IPS-20b (cell line): ENCODE measurements at regions not wholly inside any gene's neighbourhood (a gene's known extent, or its start where the extent isn't known, plus 50 kb on each side); places are given as distances from the start of the nearest gene placed in this dataset.

ENCODE experiments used
- H3K27ac ChIP-seq: one replicate; pipeline ENCODE4 v1.5.1; 2013; ENCODE audit warnings: low read length
- H3K27me3 ChIP-seq: 2 replicates; pipeline ENCODE4 v1.6.1; 2013; ENCODE audit warnings: mild to moderate bottlenecking, low read length, inconsistent platforms; ENCODE audit not compliant: insufficient read depth
- H3K36me3 ChIP-seq: 2 replicates; pipeline ENCODE4 v1.6.1; 2013; ENCODE audit warnings: low read depth, mild to moderate bottlenecking, inconsistent platforms, low read length, moderate library complexity; ENCODE audit not compliant: insufficient read depth
- H3K4me1 ChIP-seq: 2 replicates; pipeline ENCODE4 v1.6.1; 2013; ENCODE audit warnings: mild to moderate bottlenecking, control low read depth, inconsistent platforms, low read length, moderate library complexity; ENCODE audit not compliant: insufficient read depth
- H3K4me3 ChIP-seq: 2 replicates; pipeline ENCODE4 v1.5.1; 2013; ENCODE audit warnings: mild to moderate bottlenecking, low read length, inconsistent platforms
- H3K9ac ChIP-seq: 2 replicates; pipeline ENCODE4 v1.6.1; 2013; ENCODE audit warnings: low read depth, mild to moderate bottlenecking, inconsistent platforms, low read length, moderate library complexity
- H3K9me3 ChIP-seq: 2 replicates; pipeline ENCODE4 v1.6.1; 2013; ENCODE audit warnings: mild to moderate bottlenecking, low read depth, low read length, inconsistent platforms; ENCODE audit not compliant: insufficient read depth

- Histone ChIP-seq H3K9me3 (no peaks in the 10 kb centered on the region), H3K4me3 (no peak overlapping the region), H3K36me3 (no peaks in the 10 kb centered on the region), H3K4me1 (no peaks in the 10 kb centered on the region; the same call in 1 of the 2 replicates), H3K9ac (no peak overlapping the region), H3K27ac (no peak overlapping the region), H3K27me3 (no peaks in the 10 kb centered on the region)
These were observed 1048.0 kb downstream of the PLA2G4A start for GRCh38 chr1:187876775-187877174.

GRCh38 chr1:187877220-187877619 lies 1048.5 kb downstream of the PLA2G4A start:
- H3K36me3 ChIP-seq, result no peaks in the 10 kb centered on the region
- no peaks in the 10 kb centered on the region for H3K27me3 ChIP-seq
- H3K4me3 ChIP-seq, result no peak overlapping the region
- H3K9me3 ChIP-seq, result no peaks in the 10 kb centered on the region
- no peaks in the 10 kb centered on the region; the same call in 1 of the 2 replicates for H3K4me1 ChIP-seq
- H3K9ac ChIP-seq, result no peak overlapping the region
- H3K27ac ChIP-seq, result no peak overlapping the region

GRCh38 chr1:187878883-187879282 lies 1050.1 kb downstream of the PLA2G4A start:
- Histone ChIP-seq H3K4me1 (no peaks in the 10 kb centered on the region; the same call in 1 of the 2 replicates), H3K4me3 (no peak overlapping the region), H3K27ac (no peak overlapping the region), H3K9ac (no peak overlapping the region), H3K27me3 (no peaks in the 10 kb centered on the region), H3K9me3 (no peaks in the 10 kb centered on the region), H3K36me3 (no peaks in the 10 kb centered on the region)

- no peak overlapping the region for H3K27ac ChIP-seq
- no peaks in the 10 kb centered on the region for H3K9me3 ChIP-seq
- H3K36me3 ChIP-seq, result no peaks in the 10 kb centered on the region
- H3K27me3 ChIP-seq, result no peaks in the 10 kb centered on the region
- H3K9ac ChIP-seq, result no peak overlapping the region
- no peak overlapping the region for H3K4me3 ChIP-seq
- no peaks in the 10 kb centered on the region; the same call in 1 of the 2 replicates for H3K4me1 ChIP-seq
These were observed 1054.6 kb downstream of the PLA2G4A start for GRCh38 chr1:187883356-187883755.

DNA sequence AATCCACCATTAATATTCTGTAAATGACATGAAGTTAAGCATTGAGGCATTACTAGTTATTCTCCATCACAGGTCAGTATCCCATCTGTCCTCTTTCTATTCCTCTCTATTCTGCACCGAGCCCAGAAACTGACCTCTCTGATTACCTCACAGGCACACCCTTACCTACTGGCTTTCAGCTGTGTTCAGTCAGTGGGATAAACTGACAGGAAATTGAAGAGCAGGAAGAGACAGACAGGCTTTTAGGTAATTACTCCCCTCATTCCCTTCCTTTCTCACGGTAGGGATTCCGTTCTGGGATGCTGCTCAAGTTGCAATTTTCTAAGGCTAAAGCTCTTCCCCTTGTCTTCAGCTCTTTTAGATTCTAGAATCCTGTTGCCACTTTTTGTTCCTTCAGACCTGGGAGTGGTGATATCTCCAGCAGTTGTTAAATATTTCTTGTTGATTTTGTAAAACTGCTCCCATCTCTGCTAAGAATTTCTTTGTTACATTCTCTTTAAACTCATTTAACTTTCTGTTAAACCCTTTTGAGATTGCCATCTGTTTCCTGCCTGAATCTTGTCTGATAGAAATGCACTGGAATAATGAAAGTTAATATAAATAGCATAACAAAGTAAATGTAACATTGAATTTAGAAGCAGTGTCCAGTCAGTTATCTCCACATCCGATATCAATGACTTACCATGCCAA lies 1063.4 kb downstream of the PLA2G4A start:
- no peaks in the 10 kb centered on the region for H3K4me1 ChIP-seq
- no peaks in the 10 kb centered on the region for H3K9me3 ChIP-seq
- H3K4me3 ChIP-seq, result no peak overlapping the region
- no peak overlapping the region for H3K9ac ChIP-seq
- no peak overlapping the region for H3K27ac ChIP-seq
- no peaks in the 10 kb centered on the region for H3K27me3 ChIP-seq
- H3K36me3 ChIP-seq, result no peaks in the 10 kb centered on the region

DNA sequence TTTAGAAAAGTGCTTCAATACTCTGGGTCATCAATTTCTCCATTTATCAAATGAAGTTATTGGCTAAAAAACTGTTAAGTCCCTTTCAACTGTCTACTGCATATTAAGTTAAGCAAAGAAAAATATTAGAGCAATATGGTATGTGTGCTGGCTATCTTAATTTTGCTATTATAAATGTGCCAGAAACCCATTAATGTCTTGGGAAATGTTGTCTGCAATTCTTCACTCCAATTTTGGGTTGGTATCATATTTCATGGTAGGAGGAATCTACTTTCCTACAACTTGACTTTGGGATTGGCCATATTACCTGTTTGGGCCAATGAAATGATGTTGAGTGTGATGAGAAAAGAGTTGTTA lies 1063.9 kb downstream of the PLA2G4A start:
- H3K36me3 ChIP-seq, result no peaks in the 10 kb centered on the region
- H3K9me3 ChIP-seq, result no peaks in the 10 kb centered on the region
- no peaks in the 10 kb centered on the region for H3K4me1 ChIP-seq
- no peak overlapping the region for H3K4me3 ChIP-seq
- H3K9ac ChIP-seq, result no peak overlapping the region
- no peak overlapping the region for H3K27ac ChIP-seq
- no peaks in the 10 kb centered on the region for H3K27me3 ChIP-seq

DNA sequence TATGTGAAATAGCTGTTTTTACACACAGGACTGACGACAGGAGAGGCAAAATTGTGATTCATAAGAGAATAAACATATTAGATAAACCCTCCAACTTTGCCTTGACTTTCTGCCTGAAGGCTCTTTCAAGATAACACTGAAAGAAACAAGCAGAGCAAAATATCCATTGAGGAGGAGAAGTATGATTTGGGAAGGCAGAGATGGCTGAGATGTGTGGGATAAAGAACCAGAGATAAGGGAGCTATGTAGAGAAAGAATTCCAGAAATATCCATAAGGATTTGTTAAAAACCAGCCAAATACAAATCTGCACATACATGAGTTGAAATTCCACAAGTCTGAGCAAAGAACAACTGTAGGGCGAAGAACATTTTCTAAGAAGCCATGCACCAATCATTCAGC lies 1064.7 kb downstream of the PLA2G4A start:
- H3K9me3 ChIP-seq, result no peaks in the 10 kb centered on the region

DNA sequence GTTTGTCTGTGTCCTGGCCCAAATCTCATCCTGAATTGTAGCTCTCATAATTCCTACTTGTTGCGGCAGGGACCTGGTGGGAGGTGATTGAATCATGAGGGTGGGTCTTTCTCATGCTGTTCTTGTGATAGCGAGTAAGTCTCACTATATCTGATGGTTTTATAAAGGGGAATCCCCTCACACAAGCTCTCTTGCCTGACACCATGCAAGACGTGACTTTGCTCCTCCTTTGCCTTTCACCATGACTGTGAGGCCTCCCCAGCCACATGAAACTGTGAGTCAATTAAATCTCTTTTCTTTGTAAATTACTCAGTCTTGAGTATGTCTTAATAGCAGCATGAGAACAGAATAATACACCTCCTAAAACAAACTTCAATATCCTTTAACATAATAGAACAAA lies 1065.6 kb downstream of the PLA2G4A start:
- no peaks in the 10 kb centered on the region for H3K9me3 ChIP-seq
- H3K27me3 ChIP-seq, result no peaks in the 10 kb centered on the region
- H3K27ac ChIP-seq, result no peak overlapping the region
- no peak overlapping the region for H3K9ac ChIP-seq
- no peaks in the 10 kb centered on the region for H3K36me3 ChIP-seq
- H3K4me3 ChIP-seq, result no peak overlapping the region
- H3K4me1 ChIP-seq, result no peaks in the 10 kb centered on the region

More for the DNA sequence above, 1064.7 kb downstream of the PLA2G4A start:
- Histone ChIP-seq H3K27ac (no peak overlapping the region), H3K36me3 (no peaks in the 10 kb centered on the region), H3K4me1 (no peaks in the 10 kb centered on the region), H3K4me3 (no peak overlapping the region), H3K9ac (no peak overlapping the region), H3K27me3 (no peaks in the 10 kb centered on the region)

DNA sequence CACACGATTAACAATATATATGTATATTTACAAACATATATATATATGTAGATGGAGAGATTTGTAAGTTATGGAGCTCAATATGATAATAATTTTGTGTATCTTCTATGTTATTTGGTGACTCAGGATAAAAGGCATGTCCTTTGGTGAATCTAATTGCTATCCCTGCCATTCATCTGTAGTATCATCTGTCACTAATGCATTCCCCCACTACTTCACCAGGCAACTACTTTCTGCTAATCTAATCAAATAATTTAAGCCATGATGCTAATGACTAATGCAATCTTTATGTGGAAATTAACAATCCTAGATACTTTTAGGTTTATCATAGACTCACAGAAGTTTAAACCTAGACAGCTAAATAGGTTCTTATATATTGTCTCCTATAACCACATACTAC lies 1074.5 kb downstream of the PLA2G4A start:
- Histone ChIP-seq H3K4me1 (peaks cover 2% of the 10 kb centered on the region; the same call in 1 of the 2 replicates), H3K9me3 (no peaks in the 10 kb centered on the region), H3K36me3 (no peaks in the 10 kb centered on the region), H3K9ac (no peak overlapping the region), H3K27me3 (no peaks in the 10 kb centered on the region), H3K27ac (no peak overlapping the region), H3K4me3 (no peak overlapping the region)

- Histone ChIP-seq H3K27me3 (no peaks in the 10 kb centered on the region), H3K9me3 (no peaks in the 10 kb centered on the region), H3K4me1 (peaks cover 7% of the 10 kb centered on the region; the same call in 1 of the 2 replicates), H3K27ac (no peak overlapping the region), H3K9ac (no peak overlapping the region), H3K36me3 (no peaks in the 10 kb centered on the region), H3K4me3 (no peak overlapping the region)
These were observed 1080.6 kb downstream of the PLA2G4A start for GRCh38 chr1:187909382-187909781.

DNA sequence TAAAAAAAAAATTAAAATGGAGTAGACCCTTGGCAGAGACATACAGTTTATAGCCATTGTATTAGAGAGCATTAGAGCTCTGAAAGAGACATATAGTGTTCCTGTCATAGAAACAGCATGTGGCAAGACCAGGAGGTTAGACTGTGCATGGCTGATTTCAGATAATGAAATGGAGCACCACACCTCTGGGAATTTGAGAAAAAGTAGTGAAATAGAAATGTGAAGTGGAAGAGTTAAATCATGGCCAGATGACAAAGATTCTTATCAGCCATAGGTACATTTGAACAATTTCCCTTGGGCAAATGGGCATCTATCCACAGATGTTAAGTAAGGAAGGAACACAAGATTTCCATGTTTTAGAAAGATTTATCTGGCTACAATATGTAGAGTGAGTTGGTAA lies 1083.1 kb downstream of the PLA2G4A start:
- H3K4me3 ChIP-seq, result no peak overlapping the region
- H3K9me3 ChIP-seq, result no peaks in the 10 kb centered on the region
- H3K27me3 ChIP-seq, result no peaks in the 10 kb centered on the region
- H3K9ac ChIP-seq, result no peak overlapping the region
- no peaks in the 10 kb centered on the region for H3K36me3 ChIP-seq
- peaks cover 7% of the 10 kb centered on the region; the same call in 1 of the 2 replicates for H3K4me1 ChIP-seq
- H3K27ac ChIP-seq, result no peak overlapping the region

GRCh38 chr1:187920976-187921375 lies 1092.2 kb downstream of the PLA2G4A start:
- Histone ChIP-seq H3K4me3 (no peak overlapping the region), H3K36me3 (no peaks in the 10 kb centered on the region), H3K9me3 (no peaks in the 10 kb centered on the region), H3K9ac (no peak overlapping the region), H3K4me1 (no peaks in the 10 kb centered on the region), H3K27me3 (no peaks in the 10 kb centered on the region), H3K27ac (no peak overlapping the region)
